ENCODE measurements at regions not wholly inside any gene's neighbourhood (a gene's known extent, or its start where the extent isn't known, plus 50 kb on each side); places are given as distances from the start of the nearest gene placed in this dataset.

- TF ChIP-seq, protein P1, sequence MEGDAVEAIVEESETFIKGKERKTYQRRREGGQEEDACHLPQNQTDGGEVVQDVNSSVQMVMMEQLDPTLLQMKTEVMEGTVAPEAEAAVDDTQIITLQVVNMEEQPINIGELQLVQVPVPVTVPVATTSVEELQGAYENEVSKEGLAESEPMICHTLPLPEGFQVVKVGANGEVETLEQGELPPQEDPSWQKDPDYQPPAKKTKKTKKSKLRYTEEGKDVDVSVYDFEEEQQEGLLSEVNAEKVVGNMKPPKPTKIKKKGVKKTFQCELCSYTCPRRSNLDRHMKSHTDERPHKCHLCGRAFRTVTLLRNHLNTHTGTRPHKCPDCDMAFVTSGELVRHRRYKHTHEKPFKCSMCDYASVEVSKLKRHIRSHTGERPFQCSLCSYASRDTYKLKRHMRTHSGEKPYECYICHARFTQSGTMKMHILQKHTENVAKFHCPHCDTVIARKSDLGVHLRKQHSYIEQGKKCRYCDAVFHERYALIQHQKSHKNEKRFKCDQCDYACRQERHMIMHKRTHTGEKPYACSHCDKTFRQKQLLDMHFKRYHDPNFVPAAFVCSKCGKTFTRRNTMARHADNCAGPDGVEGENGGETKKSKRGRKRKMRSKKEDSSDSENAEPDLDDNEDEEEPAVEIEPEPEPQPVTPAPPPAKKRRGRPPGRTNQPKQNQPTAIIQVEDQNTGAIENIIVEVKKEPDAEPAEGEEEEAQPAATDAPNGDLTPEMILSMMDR (IDR thresholded peaks at IDR 0.05) = no peak
- Mint-ChIP-seq H3K27me3 (ENCODE audit: insufficient read depth) (peaks cover 19% of the 10 kb centered on the region), H3K9me3 (no peaks in the 10 kb centered on the region; the same call in 1 of the 2 replicates), H3K4me3 (no peak overlapping the region), H3K27ac (no peak overlapping the region), H3K36me3 (ENCODE audit: low read depth) (no peaks in the 10 kb centered on the region), H3K4me1 (ENCODE audit: low read depth) (no peaks in the 10 kb centered on the region; the same call in 1 of the 2 replicates)
- DNase-seq = no peak
Measured at GRCh38 chr11:131301306-131301705, 69.1 kb upstream of the NTM start.

DNA sequence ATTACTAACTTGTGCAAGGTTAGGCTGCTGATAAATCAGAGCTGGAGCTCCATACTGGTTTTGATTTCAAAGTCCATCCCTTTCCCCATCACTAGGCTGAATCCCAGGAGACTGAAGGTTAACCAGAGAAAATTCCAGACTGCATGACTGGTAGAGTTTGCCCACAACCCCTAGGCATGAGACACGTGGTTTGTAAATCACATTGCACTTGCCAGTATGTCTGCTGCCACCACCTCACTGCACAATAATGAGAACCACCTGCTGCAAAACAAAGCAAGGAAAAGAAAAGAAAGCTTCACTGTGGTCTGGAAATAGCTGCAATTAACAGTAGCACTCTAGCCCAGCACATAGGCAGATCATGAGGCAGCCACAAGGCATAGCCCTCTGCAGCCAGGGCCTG lies 67.6 kb upstream of the NTM start:
- Mint-ChIP-seq H3K4me3 (no peak overlapping the region), H3K27ac (no peak overlapping the region), H3K36me3 (ENCODE audit: low read depth) (no peaks in the 10 kb centered on the region), H3K9me3 (no peaks in the 10 kb centered on the region; the same call in 1 of the 2 replicates), H3K4me1 (ENCODE audit: low read depth) (no peaks in the 10 kb centered on the region; the same call in 1 of the 2 replicates), H3K27me3 (ENCODE audit: insufficient read depth) (peaks cover 11% of the 10 kb centered on the region)
- no peak for DNase-seq
- TF ChIP-seq, protein P1 (IDR thresholded peaks at IDR 0.05) = no peak

DNA sequence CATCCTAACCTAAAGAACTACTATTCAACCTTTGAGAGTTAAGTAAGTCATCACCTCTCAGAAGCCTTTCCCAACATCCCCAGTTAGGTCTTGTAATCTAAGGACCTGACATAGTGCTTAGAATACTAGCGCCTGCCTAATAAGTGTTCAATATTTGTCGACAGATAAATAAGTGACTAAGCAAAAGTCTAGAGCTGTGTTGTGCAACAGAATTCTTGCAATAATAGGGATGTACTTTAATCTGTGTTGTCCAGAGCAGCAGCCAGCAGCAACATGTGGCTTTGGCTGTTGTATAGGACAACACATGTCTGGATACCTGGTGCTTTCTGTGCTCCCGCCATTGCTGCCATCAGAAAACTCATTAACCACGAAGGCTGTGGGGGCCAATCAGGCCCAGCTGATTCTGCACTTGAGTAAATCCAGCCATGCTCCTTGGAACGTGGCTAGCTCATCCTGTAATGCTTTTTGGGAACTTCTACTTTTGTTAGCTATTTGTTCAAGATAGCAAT lies 66.8 kb upstream of the NTM start:
- H3K27me3 Mint-ChIP-seq (ENCODE audit: insufficient read depth) = peaks cover 11% of the 10 kb centered on the region
- H3K36me3 Mint-ChIP-seq (ENCODE audit: low read depth) = no peaks in the 10 kb centered on the region
- H3K4me3 Mint-ChIP-seq = no peak overlapping the region
- H3K27ac Mint-ChIP-seq = no peak overlapping the region
- H3K4me1 Mint-ChIP-seq (ENCODE audit: low read depth) = no peaks in the 10 kb centered on the region; the same call in 1 of the 2 replicates
- H3K9me3 Mint-ChIP-seq = no peaks in the 10 kb centered on the region; the same call in 1 of the 2 replicates
- TF ChIP-seq, protein P1 (IDR thresholded peaks at IDR 0.05) = no peak
- no peak for DNase-seq

- no peak overlapping the region for H3K4me3 Mint-ChIP-seq
- DNase-seq = no peak
- peaks cover 8% of the 10 kb centered on the region for H3K27me3 Mint-ChIP-seq (ENCODE audit: insufficient read depth)
- no peak overlapping the region for H3K27ac Mint-ChIP-seq
- no peaks in the 10 kb centered on the region; the same call in 1 of the 2 replicates for H3K4me1 Mint-ChIP-seq (ENCODE audit: low read depth)
- H3K36me3 Mint-ChIP-seq (ENCODE audit: low read depth) = no peaks in the 10 kb centered on the region
- H3K9me3 Mint-ChIP-seq = no peaks in the 10 kb centered on the region; the same call in 1 of the 2 replicates
- TF ChIP-seq, protein P1 (IDR thresholded peaks at IDR 0.05) = no peak
Measured at GRCh38 chr11:131305005-131305404, 65.4 kb upstream of the NTM start.

DNA sequence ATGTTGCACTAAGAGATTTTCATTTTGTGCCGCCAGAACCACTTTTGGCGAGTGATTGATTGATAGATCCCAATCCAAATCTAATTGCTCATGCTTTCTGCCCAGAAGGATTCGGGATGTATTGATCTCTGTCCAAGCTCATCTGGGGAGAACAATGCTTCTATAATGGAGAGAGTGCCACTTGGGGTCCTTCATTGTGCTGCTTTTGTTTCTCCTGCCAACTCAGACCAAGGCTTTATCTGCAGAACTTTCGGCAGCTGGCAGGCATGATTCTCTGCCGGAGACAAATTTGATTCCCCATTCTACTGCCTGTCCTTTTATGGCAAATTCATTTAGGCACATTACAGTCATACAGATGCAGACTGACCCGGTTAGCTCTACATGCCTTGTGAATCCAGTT lies 62.9 kb upstream of the NTM start:
- H3K36me3 Mint-ChIP-seq (ENCODE audit: low read depth) = no peaks in the 10 kb centered on the region
- no peaks in the 10 kb centered on the region for H3K4me1 Mint-ChIP-seq (ENCODE audit: low read depth)
- H3K9me3 Mint-ChIP-seq = no peaks in the 10 kb centered on the region; the same call in 1 of the 2 replicates
- H3K4me3 Mint-ChIP-seq = no peak overlapping the region
- TF ChIP-seq, protein P1 (IDR thresholded peaks at IDR 0.05) = no peak
- no peak overlapping the region for H3K27ac Mint-ChIP-seq
- DNase-seq = no peak
- H3K27me3 Mint-ChIP-seq (ENCODE audit: insufficient read depth) = peaks cover 11% of the 10 kb centered on the region
